Stromal cell of bone marrow (primary cell): ENCODE measurements at regions not wholly inside any gene's neighbourhood (a gene's known extent, or its start where the extent isn't known, plus 50 kb on each side); places are given as distances from the start of the nearest gene placed in this dataset.

Experiments used
- DNase-seq: peaks from one replicate; pipeline ENCODE4 v3.0.0-alpha.2; 2012; ENCODE audit warnings: low read depth

GRCh38 chr6:54057058-54057457 is 54.2 kb upstream of the MLIP start:
- no peak for DNase-seq

- no peak for DNase-seq
These were observed 53.0 kb upstream of the MLIP start for GRCh38 chr6:54058236-54058635.

GRCh38 chr6:54059683-54060082 is 51.6 kb upstream of the MLIP start:
- no peak for DNase-seq

- no peak for DNase-seq
These were observed 51.0 kb upstream of the MLIP start for GRCh38 chr6:54060286-54060685.
